Gastroesophageal sphincter (tissue), 4 donors: ENCODE measurements at regions not wholly inside any gene's neighbourhood (a gene's known extent, or its start where the extent isn't known, plus 50 kb on each side); places are given as distances from the start of the nearest gene placed in this dataset.

Experiments
- ATAC-seq: fragments of 150-250 bp; one replicate; pipeline ENCODE4 v1.9.1; 2016; ENCODE audit warnings: mild to moderate bottlenecking, moderate library complexity
- H3K27ac ChIP-seq, 4 donors: fragments of 200-600 bp; sonication (generic) in 3 of 4; 1 replicate in 3 of 4; 2 replicates in 1 of 4; pipeline ENCODE4 v1.5.1; 2016 to 2019
- H3K27me3 ChIP-seq: fragments of 200-600 bp; sonication (generic); one replicate; pipeline ENCODE4 v1.5.1; 2019
- H3K36me3 ChIP-seq, 2 donors: fragments of 200-600 bp; sonication (generic); one replicate each; pipeline ENCODE4 v1.5.1; 2019; ENCODE audit warnings: control low read depth in 1 of 2
- H3K4me1 ChIP-seq, 3 donors: fragments of 200-600 bp; sonication (generic); 1 replicate in 2 of 3; 2 replicates in 1 of 3; pipeline ENCODE4 v1.5.1; 2016 to 2019; ENCODE audit warnings: control low read depth in 2 of 3
- H3K4me3 ChIP-seq, 2 donors: fragments of 200-600 bp; sonication (generic); one replicate each; pipeline ENCODE4 v1.5.1; 2019; ENCODE audit warnings: mild to moderate bottlenecking in 1 of 2, moderate library complexity in 1 of 2
- H3K9me3 ChIP-seq, 3 donors: fragments of 200-600 bp; sonication (generic); one replicate each; pipeline ENCODE4 v1.5.1; 2017 to 2019; ENCODE audit warnings: control low read depth in 2 of 3
- CTCF ChIP-seq, 4 experiments: fragments of 200-600 bp in 2 of 4; fragments of 450-650 bp in 2 of 4; sonication (generic) in 1 of 4; IDR thresholded peaks; one replicate each; pipeline ENCODE4 v1.5.1; 2017 to 2019; ENCODE audit warnings: antibody characterized with exemption in 4 of 4, mild to moderate bottlenecking in 2 of 4, moderate library complexity in 2 of 4
- EP300 ChIP-seq: sonication (generic); formaldehyde crosslinking; IDR thresholded peaks from one replicate; pipeline ENCODE4 v1.6.1; 2017; ENCODE audit warnings: antibody characterized with exemption, mild to moderate bottlenecking
- POLR2A ChIP-seq, 2 donors: fragments of 450-650 bp; IDR thresholded peaks; one replicate each; pipeline ENCODE4 v1.6.1; 2017; ENCODE audit warnings: antibody characterized with exemption in 2 of 2, mild to moderate bottlenecking in 2 of 2, moderate library complexity in 1 of 2
- POLR2AphosphoS5 ChIP-seq: sonication (generic); formaldehyde crosslinking; IDR thresholded peaks from one replicate; pipeline ENCODE4 v1.6.1; 2017; ENCODE audit warnings: antibody characterized with exemption
- WGBS, 2 donors: methylation state at CpG; one replicate each; pipeline ENCODE4 v1.1.5; 2018; ENCODE audit warnings: low coverage in 1 of 2; 5-methylcytosine and 5-hydroxymethylcytosine counted together

DNA sequence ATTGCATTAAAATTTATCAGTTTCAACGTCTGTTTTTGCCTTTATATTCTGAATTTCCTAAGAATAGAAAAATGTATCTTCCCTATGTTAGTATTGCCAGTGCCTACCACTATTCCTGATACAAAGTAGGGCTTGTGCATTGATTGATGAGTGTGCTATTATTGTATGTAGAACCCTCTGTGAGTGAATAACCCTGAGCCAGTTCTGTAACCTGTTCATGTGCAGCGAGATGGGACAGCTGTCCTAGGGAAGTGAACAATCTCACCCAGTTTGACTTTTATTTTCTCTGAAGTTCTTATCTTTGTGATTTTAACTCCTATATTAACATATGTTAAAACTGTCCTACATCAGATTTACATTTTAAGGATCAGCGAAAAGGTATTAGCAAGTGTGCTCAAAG lies 178.4 kb upstream of the ADO start:
- no peak for TF ChIP-seq POLR2A (IDR thresholded peaks at IDR 0.05)
- no peak for TF ChIP-seq CTCF (IDR thresholded peaks at IDR 0.05)
- no peak for TF ChIP-seq EP300
- no peak for TF ChIP-seq POLR2AphosphoS5
- Histone ChIP-seq H3K4me1 (no peaks in the 10 kb centered on the region), H3K9me3 (no peaks in the 10 kb centered on the region), H3K4me3 (no peak overlapping the region), H3K36me3 (no peaks in the 10 kb centered on the region), H3K27me3 (peaks cover 3% of the 10 kb centered on the region), H3K27ac (no peak overlapping the region)
- 52 to 59% methylated on average over 3 of the region's 3 CpGs for WGBS, 2 donors
- ATAC-seq: no peak

- peaks cover 3% of the 10 kb centered on the region for H3K27me3 ChIP-seq
- no peaks in the 10 kb centered on the region for H3K36me3 ChIP-seq
- 17 to 30% methylated on average over 2 of the region's 2 CpGs for WGBS, 2 donors
- no peaks in the 10 kb centered on the region for H3K9me3 ChIP-seq
- no peak for ATAC-seq
- TF ChIP-seq POLR2AphosphoS5 (no peak), POLR2A (IDR thresholded peaks at IDR 0.05) (no peak), EP300 (no peak), CTCF (IDR thresholded peaks at IDR 0.05) (no peak)
- H3K4me1 ChIP-seq: no peaks in the 10 kb centered on the region
- H3K27ac ChIP-seq: no peak overlapping the region
- no peak overlapping the region for H3K4me3 ChIP-seq
Observed at GRCh38 chr10:62626817-62627216, 177.7 kb upstream of the ADO start.

GRCh38 chr10:62627983-62628382 lies 176.5 kb upstream of the ADO start:
- Histone ChIP-seq H3K27ac (no peak overlapping the region), H3K27me3 (peaks cover 3% of the 10 kb centered on the region), H3K4me3 (no peak overlapping the region), H3K4me1 (no peaks in the 10 kb centered on the region), H3K9me3 (no peaks in the 10 kb centered on the region), H3K36me3 (no peaks in the 10 kb centered on the region)
- ATAC-seq: no peak
- 79 to 89% methylated on average over 2 to 4 of the region's 4 CpGs for WGBS, 2 donors
- TF ChIP-seq POLR2AphosphoS5 (no peak), CTCF (IDR thresholded peaks at IDR 0.05) (no peak), POLR2A (IDR thresholded peaks at IDR 0.05) (no peak), EP300 (no peak)

DNA sequence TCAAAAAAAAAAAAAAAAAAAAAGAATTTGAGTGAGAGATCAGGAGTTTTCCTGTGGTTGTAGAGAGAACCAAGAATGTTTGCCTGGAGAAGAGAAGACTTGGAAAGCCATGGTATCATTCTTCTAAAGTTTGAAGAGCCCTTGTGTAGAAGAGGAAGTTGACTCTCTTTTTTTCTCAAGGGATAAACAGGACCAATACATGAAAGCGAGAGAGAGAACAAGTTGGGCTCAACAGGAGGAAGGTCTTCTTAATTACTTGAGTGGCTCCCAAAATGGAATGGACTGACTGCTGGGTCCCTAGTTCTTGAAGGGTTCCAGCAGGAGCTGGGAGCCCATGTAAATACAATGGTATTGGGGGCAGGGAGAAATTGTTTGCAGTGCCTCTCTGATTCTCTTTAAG lies 173.3 kb upstream of the ADO start:
- WGBS, 2 donors: 0 to 20% methylated on average over 1 of the region's 1 CpG
- no peak for ATAC-seq

More for the DNA sequence above, 173.3 kb upstream of the ADO start:
- no peaks in the 10 kb centered on the region for H3K4me1 ChIP-seq
- no peaks in the 10 kb centered on the region for H3K9me3 ChIP-seq
- no peaks in the 10 kb centered on the region for H3K27me3 ChIP-seq
- no peak overlapping the region for H3K27ac ChIP-seq
- H3K36me3 ChIP-seq: no peaks in the 10 kb centered on the region
- TF ChIP-seq POLR2A (IDR thresholded peaks at IDR 0.05) (no peak), POLR2AphosphoS5 (no peak), CTCF (IDR thresholded peaks at IDR 0.05) (no peak), EP300 (no peak)
- no peak overlapping the region for H3K4me3 ChIP-seq
